ENCODE measurements at regions not wholly inside any gene's neighbourhood (a gene's known extent, or its start where the extent isn't known, plus 50 kb on each side); places are given as distances from the start of the nearest gene placed in this dataset.

- TF ChIP-seq, protein P1, sequence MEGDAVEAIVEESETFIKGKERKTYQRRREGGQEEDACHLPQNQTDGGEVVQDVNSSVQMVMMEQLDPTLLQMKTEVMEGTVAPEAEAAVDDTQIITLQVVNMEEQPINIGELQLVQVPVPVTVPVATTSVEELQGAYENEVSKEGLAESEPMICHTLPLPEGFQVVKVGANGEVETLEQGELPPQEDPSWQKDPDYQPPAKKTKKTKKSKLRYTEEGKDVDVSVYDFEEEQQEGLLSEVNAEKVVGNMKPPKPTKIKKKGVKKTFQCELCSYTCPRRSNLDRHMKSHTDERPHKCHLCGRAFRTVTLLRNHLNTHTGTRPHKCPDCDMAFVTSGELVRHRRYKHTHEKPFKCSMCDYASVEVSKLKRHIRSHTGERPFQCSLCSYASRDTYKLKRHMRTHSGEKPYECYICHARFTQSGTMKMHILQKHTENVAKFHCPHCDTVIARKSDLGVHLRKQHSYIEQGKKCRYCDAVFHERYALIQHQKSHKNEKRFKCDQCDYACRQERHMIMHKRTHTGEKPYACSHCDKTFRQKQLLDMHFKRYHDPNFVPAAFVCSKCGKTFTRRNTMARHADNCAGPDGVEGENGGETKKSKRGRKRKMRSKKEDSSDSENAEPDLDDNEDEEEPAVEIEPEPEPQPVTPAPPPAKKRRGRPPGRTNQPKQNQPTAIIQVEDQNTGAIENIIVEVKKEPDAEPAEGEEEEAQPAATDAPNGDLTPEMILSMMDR (IDR thresholded peaks at IDR 0.05; ENCODE audit: insufficient read depth, low read length, poor library complexity, severe bottlenecking): no peak
- TF ChIP-seq EZH2phosphoT487 (conservative IDR thresholded peaks at IDR 0.05; ENCODE audit: low read length): no peak
Observed at GRCh38 chr7:41175435-41175834, 527.5 kb downstream of the INHBA start.

All from SU-DHL-6 (cell line).